ENCODE measurements at regions not wholly inside any gene's neighbourhood (a gene's known extent, or its start where the extent isn't known, plus 50 kb on each side); places are given as distances from the start of the nearest gene placed in this dataset.
A peak's percentile ranks its signal among the peaks of the same experiment; 100 is the strongest.
"Not testable (repeated sequence)": the region's sequence is repeated elsewhere in the genome, so short reads cannot be mapped to it uniquely, and the experiment has no call there.

DNA sequence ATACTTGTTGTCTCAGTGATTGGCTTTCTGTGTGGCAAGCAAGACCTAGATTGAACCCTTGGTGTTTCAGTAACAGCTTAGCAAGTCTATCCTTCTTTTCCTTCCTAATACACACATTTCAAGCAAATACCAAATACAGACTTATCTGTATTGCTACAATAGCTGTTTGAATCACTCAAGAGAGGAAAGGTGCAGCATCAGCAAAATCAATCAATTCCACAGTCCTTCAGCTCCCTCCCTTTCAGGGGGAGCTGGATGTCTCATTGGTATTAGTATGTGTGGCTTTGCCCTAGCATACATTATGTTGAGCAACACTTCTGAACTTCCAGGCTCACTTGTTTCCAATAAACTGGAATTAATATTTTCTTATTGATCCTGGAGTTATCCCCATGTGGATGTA is 323.1 kb downstream of the TMX3 start:
- no peak overlapping the region for H3K27ac ChIP-seq
- DNase-seq (ENCODE audit: low read depth, low spot score), result no peak

DNA sequence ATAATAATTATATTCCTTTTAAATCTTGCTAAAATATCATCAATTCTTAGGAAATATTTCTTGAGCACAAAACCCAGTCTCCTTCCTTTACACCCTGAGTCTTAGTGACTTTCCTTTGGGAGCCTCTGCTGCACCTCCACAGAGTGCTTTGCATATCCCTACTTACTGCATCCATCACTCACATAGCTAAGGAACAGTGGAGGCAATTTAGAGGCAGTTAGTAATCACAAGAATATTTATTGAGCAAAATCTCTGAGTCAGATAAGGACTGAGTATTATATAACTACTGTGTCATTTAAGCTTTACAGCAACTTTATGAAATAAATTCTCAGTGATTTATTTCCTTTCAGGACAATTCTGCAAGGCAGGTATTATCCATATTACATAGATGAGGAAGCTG is 327.7 kb downstream of the TMX3 start:
- DNase-seq (ENCODE audit: low read depth, low spot score), result no peak
- no peak overlapping the region for H3K27ac ChIP-seq

DNA sequence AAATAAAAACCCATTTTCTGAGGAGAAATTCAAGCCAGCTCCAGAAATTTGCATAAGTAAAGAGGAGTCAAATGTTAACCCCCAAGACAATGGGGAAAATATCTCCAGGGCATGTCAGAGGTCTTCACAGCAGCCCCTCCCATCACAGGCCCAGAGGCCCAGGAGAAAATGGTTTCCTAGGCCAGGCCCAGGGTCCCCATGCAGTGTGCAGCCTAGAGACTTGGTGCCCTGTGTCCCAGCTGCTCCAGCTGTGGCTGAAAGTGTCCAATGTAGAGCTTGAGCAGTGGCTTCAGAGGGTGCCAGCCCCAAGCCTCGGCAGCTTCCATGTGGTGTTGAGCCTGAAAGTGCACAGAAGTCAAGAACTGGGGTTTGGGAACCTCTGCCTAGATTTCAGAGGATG is 330.9 kb downstream of the TMX3 start:
- not testable (repeated sequence) for DNase-seq (ENCODE audit: low read depth, low spot score); H3K27ac ChIP-seq

DNA sequence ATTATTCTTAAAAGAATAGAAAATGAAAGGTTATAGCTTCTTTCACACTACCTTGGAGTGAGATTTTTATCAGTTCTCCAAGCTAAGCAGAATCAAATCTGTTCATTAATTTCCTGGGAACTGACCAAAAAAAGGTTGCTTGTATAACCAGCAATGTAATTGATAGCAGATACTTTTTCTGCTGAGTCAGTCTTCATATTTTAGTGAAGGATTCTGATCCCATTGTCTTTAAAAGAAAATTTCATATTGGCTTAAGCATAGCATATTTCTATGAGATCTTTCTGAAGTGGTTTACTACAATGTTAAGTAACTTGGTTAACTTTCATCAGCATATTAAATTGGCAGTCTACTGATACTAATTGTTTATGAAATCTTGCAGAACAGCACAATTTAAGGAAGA is 338.0 kb downstream of the TMX3 start:
- no peak overlapping the region for H3K27ac ChIP-seq

DNA sequence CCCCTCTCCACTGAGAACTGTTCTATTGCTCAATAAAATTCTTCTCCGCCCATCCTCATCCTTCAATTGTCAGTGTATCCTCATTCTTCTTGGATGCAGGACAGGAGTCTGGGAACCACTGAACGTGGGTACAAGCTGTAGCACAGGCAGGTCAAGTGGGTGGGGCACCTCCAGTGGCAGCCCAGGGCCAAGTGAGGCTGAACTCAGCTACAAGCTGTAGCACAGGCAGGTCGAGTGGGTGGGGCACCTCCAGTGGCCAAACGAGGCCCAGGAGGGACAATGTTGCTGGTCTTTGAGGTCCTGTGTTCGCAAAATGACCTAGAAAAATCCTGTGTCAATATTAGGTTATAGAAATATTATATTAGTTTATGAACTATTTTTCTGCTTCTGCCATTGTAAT is 352.0 kb downstream of the TMX3 start:
- H3K27ac ChIP-seq, result no peak overlapping the region
- no peak for DNase-seq (ENCODE audit: low read depth, low spot score)

More for the DNA sequence above, 338.0 kb downstream of the TMX3 start:
- DNase-seq (ENCODE audit: low read depth, low spot score), result no peak

DNA sequence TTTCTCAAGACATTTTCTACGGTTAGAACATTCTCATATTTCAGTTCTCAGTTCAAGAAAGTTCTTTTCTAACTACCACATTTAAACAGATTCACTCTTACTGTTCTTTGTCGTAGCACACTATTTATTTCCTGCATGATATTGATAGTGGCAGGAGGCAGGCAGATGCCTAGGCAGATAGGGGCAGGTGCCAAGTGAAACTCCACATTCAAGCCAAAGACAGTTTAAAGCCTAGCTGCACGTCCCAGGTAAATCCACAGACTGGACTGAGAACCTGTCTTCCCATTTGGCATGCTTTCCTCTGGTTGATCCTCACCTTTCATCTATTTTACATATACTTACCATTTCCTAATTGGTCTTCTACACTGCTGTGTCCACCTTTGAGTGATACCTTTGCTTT is 359.3 kb downstream of the TMX3 start:
- DNase-seq (ENCODE audit: low read depth, low spot score), result no peak
- no peak overlapping the region for H3K27ac ChIP-seq

DNA sequence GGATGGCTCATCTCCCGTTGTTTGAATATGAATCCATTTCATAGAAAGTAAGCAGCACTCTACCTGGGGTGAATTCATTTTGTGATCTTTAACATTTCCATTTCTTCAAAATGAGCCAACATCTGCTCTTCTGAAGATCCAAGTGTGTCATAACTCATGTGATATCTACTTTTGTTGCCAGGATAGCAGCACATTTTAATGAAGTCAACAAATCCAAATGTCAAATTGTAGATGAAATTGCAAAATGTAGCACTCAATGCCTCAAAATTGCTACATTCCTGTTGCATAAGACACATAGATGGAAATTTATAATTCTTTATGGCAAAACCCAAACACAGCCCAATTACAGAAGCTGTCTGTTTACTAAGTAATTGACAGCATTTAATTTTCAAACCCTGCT is 360.7 kb downstream of the TMX3 start:
- H3K27ac ChIP-seq, result no peak overlapping the region
- no peak for DNase-seq (ENCODE audit: low read depth, low spot score)

DNA sequence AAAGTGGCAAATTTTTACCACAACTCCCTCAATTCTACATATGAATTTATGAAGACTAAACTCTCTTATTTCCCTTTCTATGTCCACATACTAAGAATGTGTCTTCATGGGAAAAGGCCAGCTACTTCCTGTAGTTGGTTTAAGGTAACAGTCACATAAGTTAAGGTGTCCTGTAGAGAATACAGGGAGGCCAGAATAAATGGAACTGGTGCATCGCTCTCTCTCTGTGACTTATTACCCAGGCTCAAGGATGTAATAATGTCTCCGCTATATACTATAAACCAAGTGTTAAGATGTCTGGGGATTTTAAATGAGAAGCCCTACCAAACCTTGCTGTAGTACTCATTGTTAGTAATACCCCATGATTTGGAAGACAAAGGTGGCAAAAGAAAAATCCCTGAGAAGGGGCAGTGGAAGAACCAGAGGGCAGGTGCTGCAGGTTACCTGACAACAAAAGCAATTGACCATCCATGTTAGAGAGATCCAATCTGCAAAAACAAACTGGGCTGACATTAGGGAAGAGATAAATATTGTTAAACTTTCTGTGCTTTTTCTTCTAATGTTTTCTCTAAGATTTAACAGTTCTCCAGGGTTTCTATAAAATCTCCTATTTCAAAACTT is 372.8 kb downstream of the TMX3 start:
- no peak overlapping the region for H3K27ac ChIP-seq
- no peak for DNase-seq (ENCODE audit: low read depth, low spot score)

DNA sequence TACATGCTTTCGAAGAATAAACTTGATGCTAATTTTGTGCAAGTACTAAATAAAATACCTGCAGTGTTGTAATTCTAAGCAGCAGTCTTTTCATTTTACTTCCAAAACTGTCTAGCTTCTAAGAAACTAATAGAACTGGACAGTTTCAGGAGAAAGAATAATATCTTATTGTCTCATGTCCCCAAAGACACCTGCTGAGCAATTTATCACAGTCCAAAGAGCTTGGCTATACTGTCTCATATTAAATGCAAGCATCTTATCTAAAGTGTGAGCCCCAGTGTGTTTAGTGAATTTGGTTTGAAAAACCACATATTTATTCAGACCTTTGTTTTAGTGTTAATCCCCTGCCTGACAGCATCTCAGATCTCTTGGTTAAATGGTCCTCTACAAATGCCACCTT is 374.3 kb downstream of the TMX3 start:
- H3K27ac ChIP-seq, result no peak overlapping the region
- DNase-seq (ENCODE audit: low read depth, low spot score), result no peak

DNA sequence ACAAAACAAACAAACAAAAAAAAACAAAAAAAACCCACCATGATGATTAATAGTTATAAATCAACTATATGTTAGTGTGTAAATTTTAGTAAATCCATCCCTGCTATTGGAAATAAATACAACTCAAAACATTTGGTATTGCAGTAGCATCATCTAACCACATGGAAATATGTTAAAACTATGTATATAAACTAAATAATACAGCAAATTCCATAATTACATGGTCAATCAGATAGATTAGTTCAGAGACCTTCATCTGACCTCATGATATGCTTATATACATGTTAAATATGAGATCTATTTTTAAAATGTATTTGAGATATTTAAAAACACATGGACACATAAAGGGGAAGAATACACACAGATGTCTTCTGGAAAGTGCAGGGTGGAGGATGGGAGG is 384.2 kb downstream of the TMX3 start:
- no peak overlapping the region for H3K27ac ChIP-seq
- DNase-seq (ENCODE audit: low read depth, low spot score), result no peak

DNA sequence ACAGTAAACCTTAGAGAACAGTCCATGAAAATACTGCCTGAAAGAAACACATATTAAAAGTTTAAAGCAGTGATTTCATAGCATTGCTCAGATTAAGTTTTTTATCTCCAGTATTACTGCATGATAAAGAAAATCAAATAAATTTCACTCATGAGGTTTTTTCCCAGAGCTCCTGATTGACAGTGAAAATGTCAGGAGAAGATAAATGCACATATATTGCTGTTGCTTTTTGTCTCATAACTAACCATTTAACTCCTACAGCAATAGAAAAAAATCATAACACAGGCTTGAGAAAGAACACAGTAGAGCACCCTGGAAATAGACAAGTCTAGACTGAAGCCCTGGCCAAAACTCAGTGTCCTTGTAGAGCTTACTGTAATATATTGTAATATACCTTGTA is 391.0 kb downstream of the TMX3 start:
- no peak overlapping the region for H3K27ac ChIP-seq
- no peak for DNase-seq (ENCODE audit: low read depth, low spot score)

DNA sequence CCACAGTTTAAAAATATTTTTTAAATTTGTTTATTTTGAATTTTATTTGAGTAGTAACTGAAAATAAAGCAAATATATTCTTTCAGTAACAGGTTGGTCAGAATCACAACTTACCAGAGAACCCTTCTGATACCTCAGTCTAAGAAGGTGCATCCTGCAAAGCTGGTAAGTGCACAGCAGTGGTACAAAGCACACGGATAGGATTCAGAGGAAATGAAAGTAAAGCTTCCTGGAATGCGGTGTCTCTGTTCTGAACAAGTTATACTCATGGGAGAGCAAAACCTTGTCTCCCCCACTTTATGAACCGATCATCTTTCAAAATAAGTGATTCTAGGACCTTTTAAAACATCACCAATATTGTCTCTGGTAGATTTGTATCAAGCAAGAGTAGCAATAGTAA is 398.3 kb downstream of the TMX3 start:
- no peak for DNase-seq (ENCODE audit: low read depth, low spot score)
- no peak overlapping the region for H3K27ac ChIP-seq

DNA sequence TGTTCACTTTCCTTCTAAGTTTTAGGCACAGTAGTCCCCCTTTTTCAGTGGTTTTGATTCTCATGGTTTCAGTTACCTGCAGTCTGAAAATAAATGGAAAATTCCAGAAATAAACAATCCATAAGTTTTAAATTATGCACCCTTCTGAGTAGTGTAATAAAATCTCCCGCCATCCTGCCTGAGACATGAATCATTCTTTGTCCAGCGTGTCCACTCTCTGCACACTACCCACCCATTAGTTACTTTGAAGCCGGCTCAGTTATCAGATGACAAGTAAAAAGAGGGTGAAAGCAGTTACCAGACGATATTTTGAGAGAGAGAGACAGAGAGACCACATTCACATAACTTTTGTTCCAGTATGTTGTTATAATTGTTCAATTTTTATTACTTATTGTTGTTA is 400.5 kb downstream of the TMX3 start:
- no peak for DNase-seq (ENCODE audit: low read depth, low spot score)
- H3K27ac ChIP-seq, result no peak overlapping the region

DNA sequence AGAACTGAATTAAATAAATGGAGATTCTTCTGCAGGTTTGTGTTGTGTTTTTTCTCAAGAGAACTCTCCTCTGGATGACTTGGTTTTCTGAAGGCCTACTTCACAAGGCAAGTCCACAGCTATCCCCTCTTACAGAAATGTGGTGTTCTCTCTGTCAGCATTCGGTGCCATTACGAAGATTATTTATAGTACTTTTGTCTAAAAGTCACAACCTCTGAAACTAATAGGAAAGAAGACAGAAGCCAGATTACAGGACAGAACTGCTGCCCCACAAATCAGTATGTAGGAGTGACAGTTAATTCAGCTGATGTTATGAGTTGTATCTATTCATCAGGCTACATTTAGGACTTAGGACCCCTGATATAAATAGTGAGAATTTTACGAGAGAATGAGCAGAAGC is 413.5 kb downstream of the TMX3 start:
- no peak overlapping the region for H3K27ac ChIP-seq
- DNase-seq (ENCODE audit: low read depth, low spot score), result no peak

DNA sequence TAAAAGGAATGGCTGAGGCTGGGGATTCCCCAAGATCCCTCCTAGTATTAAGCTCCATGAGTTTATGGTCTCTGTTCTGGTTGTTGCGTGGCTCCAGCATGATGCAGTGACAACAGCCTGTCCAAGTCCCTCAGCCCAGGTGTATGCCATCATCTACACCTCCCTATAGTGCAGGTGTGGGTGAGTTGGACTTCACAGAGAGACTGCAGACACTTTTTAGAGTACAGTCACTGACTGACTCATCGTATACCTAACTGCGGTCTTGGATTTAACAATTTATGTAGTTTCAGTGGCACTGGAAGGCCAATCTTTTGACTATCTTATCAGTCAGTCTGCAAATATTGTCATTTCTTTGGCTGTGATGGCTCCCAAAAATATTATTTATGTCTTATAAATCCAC is 415.0 kb downstream of the TMX3 start:
- H3K27ac ChIP-seq, result no peak overlapping the region
- DNase-seq (ENCODE audit: low read depth, low spot score), result peak; percentile 71

DNA sequence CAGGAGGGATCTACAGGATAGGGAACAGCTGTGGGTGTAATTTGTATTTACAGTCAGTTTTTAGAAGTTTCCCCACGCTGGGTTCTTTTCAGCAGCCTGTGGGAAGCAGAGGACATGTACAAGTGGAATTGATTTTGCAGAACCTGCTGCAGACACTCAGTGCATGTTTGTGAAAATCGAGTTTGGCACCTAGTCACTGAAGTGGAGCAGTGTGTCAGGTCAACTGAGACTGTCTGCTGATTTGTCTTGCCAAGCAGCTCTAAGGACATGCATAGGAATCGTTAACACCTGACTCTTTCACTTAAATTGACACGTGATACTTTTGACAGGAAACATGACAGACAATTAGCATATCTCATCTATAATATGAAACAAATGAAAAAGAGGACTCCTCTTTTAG is 416.6 kb downstream of the TMX3 start:
- no peak overlapping the region for H3K27ac ChIP-seq
- DNase-seq (ENCODE audit: low read depth, low spot score), result no peak

DNA sequence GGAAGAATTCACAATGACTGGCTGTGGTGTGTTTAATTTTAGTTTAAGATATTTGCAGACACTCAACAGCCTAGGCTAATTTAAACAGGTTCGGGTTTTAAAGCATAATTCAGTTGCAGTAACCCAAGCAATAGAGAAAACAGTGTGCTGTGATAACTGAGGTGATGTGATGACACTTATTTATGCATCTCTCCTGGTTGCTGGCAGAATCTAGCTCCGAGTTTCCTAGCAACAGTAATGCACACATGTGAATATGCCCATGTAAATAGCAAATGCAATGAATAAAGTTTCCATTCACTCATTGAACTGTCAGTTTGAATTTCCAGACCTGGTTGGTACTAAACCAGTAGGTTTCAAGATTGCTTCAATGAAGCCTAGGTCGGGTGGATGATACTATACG is 426.5 kb downstream of the TMX3 start:
- no peak overlapping the region for H3K27ac ChIP-seq
- no peak for DNase-seq (ENCODE audit: low read depth, low spot score)

DNA sequence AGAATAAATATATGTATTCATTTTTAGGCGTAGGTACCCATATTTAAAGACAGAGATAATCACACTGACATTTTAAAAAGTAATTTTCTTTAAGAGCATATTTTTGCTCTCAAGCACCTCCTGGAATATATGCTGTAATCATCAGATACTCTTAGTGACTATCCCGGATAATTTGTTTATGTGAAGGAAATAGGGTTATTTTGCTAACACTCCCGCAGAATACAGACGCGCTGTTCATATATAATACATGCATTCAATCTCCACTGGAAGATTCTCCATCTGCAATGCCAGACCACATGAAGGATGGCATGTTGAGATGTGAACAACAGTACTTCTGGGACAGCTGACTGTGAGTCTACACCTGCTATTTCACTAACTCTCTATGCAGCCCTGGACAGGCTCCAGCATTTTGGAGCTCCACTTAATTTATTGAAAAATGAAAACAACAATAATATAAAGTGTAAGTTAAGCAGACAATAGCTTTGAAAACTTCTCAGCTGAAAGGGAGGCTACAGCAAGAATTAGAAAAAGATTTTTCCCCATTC is 430.6 kb downstream of the TMX3 start:
- DNase-seq (ENCODE audit: low read depth, low spot score), result no peak
- H3K27ac ChIP-seq, result no peak overlapping the region

DNA sequence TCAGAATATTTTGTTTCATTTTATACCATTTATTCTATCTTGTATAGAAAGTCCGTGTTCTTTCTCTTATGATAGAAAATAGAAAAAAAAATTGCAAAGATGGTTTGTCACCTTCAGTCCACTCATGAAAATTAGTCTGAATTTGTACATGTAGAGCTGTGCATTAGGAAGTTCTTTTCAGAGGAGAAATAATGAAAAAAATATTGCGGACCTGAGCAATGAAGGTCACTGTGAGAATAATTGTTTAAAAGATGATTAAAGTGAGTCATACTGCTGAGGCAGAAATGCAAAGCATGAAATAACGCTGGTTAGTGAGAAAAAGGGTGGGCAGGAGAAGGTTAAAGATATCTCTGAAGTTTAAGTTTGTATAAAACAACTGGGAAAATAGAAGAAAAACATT is 431.1 kb downstream of the TMX3 start:
- no peak for DNase-seq (ENCODE audit: low read depth, low spot score)
- no peak overlapping the region for H3K27ac ChIP-seq

DNA sequence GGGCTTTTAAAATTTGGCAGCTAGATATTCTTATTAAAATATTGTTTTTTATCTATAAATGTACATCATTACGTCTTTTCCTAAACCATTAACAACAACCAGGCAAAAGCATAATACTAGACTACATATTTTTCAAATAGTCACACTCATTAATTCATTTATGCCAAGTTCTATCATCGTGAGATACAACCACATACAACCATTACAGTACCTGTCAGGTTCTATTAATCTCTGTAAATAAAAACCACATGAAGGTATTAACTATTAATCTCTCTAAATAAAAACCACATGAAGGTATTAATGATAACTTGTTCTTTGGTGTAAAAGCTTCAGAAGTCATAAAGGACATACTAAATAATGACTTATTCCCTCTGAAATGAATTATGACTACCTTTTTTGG is 432.7 kb downstream of the TMX3 start:
- no peak overlapping the region for H3K27ac ChIP-seq
- DNase-seq (ENCODE audit: low read depth, low spot score), result no peak

DNA sequence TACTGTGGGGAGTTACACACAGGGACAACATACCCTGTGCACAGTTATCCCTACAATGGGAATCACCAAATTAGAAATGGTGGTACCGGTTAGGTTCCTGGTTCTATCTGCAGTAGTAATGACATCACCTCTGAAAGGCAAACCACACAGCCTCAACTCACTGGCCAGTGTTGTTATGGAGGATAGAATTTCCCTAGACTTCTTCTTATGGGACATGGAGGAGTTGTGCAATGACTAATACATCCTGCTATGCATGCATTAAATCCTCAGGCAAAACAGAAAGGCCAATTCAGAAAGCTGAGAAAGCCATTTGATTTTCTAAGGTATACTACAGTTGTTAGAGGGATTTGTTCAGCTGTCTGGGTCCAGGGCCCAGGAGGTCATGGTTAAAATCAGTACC is 439.3 kb downstream of the TMX3 start:
- peak overlapping the region; percentile 3 for H3K27ac ChIP-seq
- peak; percentile 51 for DNase-seq (ENCODE audit: low read depth, low spot score)

DNA sequence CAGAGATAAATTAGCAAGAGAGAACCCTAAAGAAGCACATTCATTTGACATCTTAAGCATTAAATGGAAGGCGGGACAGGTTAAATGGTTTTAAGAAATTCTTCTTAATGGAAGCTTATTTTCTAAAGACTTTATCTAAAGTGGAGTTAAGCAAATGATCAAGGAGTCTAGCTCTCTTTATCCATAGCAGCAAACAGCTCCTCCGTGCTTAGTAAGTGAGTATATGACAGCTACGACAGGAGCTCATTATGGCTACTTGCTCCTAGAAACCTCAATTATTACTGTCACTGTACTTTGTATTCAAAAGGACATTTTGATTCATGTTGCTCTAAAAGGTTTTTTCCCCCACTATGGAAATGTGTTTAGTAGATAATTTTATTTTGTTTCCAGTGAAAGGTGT is 444.9 kb downstream of the TMX3 start:
- no peak for DNase-seq (ENCODE audit: low read depth, low spot score)
- H3K27ac ChIP-seq, result no peak overlapping the region

DNA sequence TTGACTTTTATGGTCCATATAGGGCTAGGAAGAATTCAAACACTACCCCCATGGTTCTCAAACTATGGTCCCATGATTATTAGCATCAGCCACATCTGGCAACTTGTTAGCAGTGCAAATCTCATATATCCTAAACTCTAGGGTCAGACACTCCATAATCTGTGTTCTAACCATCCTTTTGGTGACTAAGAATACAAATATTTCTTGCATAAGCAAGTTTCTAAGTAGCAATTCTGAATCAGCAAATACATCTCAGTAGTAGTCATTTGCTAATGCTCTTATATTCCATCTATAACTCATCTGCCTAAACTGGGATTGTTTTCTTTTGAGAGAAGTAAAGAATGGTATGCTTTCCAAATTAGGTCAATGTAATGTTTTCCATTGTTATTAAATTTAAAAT is 447.3 kb downstream of the TMX3 start:
- no peak overlapping the region for H3K27ac ChIP-seq
- no peak for DNase-seq (ENCODE audit: low read depth, low spot score)
